NCI-H1092 (cell line): ENCODE measurements at regions not wholly inside any gene's neighbourhood (a gene's known extent, or its start where the extent isn't known, plus 50 kb on each side); places are given as distances from the start of the nearest gene placed in this dataset.

Experiments
- DNase-seq: peaks from one replicate; lab custom pipeline; 2025; lab: John Stamatoyannopoulos, UW

DNA sequence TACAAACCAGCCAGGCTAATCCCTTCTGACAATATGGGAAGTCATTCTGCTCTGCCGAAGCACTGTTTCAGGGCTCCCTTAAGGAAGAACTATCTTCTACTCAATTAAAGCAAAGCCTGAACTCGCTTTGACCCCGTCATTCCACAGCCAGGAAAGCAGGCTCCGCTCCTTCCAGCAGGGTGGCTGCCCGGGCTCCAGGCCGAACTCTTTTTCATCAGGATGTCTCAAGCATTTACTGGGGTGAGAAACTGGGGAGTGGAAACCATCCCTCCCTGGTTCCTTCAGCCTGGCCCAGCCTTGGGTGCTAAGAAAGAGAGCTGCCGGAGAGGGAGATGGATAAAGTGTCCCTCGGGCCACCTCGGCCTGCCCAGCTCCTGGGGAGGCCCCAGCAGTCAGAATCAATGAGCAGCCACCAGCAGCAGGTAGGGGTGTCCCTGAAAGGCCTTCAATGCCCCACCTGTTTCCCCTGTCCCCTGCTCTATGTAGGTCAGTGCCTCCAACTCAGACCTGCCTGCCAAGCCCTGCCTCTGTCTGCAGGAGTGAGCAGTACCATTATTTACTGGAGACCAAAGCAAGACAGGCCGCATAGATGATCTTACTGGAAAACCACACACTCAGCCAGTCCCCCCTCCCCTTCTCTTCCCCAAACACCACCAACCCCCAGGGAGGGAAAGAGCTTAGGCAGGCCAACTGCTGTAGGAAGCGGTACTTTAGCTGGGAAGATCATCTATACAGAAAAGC is 225.6 kb upstream of the TLE3 start:
- no peak for DNase-seq

DNA sequence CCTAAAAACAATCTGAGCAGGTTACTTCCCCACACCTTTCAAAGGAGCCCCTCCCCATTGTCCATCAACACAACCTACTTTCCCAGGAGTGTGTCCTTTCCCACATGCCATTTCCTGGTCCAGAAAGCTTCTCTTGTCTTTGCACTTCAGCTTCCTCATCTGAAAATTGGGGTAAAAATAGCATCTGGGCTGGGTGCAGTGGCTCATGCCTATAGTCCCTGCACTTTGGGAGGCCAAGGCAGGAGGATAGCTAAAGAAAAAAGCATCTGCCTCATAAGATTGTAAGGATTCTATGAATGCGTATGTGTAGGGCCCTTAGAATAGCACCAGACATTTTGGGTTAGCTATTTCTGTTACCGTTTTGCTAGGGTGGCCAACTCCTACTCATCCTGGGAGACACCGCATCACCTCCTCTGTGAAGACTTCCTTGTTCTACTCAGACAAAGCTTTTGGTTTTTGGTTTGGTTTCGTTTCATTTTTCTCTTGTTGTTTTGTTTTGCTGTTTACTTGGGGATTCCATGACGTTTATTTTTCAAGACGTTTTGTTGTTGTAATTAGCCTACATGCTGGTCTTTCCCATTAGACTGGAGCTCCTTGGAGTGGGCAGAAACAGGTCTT is 224.4 kb upstream of the TLE3 start:
- DNase-seq: no peak

DNA sequence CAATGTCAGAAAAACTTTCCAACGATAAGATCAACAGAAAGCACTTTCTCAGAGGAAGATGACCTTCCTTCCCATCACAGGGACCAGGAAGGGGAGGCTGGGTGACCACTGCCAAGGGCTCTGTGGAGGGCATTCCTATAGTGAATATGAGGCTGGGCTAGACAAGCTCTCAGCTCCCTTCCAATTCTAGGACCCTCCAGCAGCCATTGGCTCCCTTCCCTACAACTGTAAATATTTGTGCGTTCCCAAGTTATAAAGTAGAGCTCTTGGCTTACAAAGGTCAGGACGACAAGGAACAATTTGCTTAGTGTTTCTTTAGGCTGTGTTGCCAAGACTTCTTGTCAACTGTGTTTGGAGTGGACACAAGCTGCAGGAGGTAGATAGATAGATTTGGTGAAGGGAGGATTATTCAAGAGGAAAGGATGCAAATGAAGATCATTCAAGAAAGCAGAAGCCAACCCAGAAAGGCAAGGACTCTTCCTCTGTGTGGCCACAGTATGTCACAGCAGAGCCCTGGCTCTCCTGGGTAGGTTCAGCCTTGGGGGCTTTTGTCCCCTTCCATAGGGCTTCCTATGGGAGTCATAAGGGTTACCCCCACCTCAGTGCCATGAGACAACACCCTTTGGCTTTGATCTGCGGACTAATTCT is 223.6 kb upstream of the TLE3 start:
- no peak for DNase-seq

DNA sequence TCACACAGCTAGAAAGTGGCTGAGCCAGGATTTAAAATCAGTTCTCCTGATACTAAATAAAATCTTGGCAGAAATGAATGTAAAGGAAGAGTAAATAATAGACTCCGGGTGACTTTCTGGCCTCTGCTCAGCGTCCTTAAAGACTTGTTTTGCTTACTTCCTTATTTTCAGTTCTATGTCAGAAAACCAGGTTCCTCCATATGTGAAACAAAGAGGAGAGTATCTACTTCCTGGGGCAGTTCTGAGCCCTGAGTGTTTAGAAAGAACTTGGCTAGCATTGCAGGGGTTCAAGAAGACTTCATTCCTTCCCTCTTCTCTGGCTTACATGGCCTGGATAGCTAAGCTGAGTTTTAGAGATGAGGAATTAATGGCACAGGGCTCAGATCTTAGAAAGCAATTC is 222.8 kb upstream of the TLE3 start:
- no peak for DNase-seq

DNA sequence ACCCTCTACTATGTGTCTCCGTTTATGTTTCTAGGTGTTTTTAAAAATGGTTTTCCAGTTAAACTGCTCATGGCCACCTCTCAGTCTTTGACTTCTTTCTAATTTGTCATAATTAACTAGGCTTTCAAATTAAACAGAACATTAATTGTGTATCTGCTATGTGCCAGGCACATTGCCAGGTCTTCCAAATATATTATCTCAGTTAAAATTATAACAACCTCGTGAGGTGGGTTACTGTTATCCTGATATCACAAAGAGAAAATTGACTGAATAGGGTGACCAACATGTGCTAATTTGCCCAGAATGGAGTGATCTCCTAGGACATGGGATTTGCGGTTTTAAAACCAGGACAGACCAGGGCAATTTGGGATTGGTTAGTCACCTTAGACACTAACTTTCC is 222.4 kb upstream of the TLE3 start:
- DNase-seq: no peak

DNA sequence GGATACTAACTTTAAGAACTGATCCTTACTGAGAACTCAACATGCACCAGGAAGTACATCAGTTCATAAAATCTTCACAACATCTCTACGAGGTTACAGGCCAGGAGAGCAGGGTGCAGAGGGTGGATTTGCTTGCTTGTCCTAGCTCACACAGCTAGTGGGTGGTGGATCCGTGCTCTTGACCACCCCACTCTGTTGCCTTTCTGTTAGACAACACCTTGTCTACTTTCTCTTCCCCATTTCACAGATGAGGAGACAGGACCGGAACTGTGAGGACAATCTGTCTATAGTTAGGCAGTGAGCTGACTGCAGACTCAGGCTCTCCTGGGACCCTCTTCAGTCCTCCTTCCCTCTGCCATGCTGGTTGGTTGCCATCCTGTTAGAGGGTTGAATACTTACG is 221.7 kb upstream of the TLE3 start:
- DNase-seq: no peak

DNA sequence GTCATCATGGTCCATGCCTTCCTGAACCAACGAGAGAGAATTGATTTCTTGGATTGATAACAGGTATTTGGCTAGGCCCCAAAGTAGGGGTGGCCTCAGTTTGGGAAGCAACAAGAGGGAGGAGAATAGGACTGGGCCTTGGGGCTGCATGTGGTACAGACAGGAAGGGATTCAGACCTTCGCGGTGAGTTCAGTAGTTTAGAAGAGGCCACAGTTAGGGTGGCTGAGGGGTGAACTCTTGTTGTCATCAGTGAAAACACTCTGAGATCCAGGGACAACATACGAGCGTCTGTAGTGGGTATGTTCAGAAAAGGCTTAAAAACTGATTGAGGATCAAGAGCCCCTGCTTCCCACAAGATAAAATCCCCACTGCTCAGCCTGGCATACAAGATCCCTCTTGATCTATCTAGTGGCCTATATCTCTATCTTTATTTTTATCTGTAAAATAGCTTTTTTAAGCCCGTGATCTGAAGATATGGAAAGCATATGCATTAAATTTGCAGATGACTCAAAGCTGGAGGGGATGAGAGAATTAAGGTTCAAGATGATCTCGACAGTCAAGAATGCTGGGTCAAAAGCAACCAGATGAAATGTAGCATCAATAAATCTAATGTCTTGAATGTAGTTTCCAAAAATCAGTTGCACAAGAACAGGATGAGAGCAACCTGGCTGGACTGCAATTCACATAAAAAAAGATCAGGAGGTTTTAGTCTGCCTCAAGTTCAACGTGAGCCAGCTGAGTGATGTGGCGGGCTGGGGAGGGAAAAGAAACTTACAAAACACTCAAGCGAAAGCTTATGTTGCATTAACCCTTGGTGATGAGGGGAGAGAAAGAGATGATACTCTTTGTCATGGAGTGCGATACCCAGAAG is 221.1 kb upstream of the TLE3 start:
- DNase-seq: no peak

DNA sequence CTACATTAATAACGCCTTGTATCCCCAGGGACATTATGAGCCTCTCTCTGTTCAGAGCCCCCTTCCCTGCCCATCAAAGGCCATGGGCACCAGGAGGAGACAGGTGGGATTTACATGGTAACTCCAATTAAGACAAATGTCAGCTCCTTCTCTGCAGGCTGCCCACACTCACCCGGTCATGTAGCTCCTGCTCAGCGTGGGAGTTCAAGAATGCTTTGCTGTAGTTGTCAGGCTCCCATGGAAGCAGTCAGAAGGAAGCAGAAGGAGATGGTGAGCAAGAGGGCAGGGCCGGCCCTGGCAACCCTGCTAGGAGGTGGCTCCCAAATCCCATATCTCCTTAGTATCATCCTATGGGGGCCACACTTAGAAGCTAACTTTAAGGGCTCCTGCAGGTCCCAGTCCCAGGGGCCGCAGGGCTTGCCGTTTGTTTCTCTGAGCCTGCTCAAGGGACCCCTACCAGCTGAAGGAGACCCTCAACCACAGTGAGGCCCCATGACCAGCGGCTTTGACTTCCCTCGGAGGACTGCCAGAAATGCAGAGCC is 218.4 kb upstream of the TLE3 start:
- no peak for DNase-seq

DNA sequence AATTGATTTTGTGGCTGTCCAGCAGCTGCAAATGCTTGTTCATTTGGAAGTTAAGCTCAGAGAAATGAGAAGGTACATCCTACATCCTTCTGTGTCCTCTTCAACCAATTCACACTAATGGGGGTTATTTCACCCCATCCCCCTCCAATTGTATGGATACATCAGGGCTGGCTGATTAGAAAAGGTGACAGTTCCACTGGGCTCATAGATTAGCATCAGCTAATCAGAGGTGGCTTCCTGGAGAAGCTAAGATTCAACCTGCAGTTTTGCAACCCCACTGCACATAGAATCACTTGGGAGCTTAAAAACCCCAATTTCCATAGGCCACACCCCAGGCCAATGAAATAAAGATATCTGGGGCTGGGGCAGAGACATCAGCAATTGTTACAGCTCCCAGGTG is 217.7 kb upstream of the TLE3 start:
- no peak for DNase-seq

DNA sequence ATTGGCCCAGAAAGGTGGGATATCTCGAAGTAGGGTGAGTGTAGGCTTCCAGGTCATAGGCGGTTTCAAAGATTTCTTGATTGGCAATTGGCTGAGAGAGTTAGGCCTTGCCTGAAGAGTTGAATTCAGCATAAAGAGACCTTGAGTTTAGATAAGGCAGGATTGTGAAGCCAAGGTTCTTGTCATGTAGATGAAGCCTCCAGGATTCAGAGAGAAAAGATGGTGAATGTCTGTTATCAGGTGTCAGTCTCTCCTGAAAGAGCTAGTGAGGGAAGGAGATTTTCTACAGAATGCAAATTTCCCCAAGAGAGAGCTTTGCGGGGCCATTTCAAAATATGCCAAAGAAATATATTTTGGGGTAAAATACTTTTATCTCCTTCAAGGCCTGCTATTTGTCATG is 217.0 kb upstream of the TLE3 start:
- DNase-seq: no peak

DNA sequence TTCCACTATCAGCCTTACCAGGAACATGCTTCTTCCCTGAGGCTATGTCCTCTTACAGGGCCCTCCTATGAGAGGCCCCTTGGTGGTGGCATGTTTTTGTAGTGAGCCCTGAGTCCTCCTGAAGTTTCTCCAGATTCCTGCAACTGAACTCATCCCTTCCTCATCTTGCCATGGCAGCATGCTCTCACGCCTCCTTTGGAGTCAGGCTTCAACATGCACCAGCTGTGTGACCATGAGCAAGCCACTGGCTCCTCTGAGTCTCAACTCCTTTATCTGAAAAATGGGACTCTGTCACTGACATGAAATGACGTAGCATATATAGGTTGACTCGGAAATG is 216.3 kb upstream of the TLE3 start:
- no peak for DNase-seq

DNA sequence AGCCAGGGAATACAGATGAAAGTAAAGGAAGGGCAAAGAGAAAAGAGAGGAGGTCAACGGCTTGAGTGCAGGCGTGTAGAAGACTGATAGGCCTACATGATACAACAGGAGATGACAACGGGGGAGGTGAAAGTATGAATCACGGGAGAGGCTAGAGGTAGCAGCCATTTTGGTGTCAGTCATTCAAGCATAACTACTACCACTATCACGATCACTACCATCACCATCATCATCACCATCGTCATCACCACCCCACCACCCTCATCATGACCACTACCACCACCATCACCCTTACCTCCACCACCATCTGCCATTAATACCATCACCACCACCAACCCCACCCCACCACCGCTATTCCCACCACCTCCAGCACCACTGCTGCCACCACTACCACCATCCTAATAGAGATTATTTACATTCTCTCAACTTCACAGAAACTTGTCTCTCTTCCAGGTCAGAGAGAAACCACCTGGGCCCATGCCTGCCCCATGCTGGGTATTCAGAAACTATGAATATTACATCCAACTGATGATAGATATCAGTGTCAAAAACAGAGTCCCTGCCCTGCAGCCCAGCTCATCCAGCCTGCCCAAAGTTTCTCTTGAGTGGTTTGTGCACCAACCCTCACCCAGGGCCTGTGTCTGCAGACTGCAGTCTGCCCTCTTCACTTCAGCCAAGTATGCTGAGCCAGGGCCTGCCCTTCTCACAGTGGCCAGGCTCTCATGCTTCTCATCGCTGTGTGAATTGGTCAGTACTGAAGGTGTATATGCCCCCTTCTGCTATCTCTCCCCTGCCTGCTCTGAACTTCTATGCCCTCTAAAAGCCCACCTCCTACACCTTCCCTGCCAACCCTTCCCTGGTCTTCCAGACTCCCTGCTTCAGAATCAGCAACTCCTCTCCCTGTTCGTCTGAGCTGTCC is 215.6 kb upstream of the TLE3 start:
- no peak for DNase-seq

DNA sequence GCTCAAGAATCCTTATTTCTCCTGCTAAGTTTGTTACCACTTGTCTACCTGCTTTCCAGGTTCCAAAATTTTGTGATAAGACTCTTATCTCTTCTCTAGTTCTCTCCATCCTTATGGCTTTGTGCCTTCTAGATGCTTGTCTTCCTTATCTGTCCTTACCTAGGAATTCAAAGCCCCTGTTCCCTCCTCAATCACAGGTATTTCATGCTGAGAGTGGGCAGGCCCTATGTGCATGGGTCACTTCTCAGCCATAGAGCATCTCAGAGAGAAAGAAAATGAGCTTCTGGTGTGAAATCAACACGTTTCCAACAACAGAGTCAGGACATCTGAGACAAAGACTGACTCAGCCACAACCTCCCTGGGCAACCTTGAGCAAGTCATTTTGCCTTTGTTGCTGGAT is 214.1 kb upstream of the TLE3 start:
- no peak for DNase-seq

DNA sequence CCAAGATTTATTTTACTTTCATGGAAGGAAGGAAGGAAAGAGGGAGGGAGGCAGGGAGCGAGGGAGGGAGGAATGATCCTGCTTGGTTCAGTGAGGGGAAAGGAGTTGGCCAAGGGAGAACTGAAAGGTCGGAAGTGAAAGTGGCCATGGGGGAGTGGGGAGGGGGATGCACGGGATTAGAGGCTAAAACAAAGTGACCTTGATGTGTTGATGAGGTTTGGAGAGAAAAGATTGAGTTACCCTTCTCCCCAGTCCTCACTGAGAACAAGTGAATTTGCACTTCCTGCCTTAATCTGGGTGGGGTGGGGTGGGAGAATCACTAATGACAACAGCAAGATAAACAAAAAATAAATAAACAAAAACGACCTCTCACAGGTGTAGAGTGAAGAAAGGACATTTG is 212.0 kb upstream of the TLE3 start:
- DNase-seq: no peak

DNA sequence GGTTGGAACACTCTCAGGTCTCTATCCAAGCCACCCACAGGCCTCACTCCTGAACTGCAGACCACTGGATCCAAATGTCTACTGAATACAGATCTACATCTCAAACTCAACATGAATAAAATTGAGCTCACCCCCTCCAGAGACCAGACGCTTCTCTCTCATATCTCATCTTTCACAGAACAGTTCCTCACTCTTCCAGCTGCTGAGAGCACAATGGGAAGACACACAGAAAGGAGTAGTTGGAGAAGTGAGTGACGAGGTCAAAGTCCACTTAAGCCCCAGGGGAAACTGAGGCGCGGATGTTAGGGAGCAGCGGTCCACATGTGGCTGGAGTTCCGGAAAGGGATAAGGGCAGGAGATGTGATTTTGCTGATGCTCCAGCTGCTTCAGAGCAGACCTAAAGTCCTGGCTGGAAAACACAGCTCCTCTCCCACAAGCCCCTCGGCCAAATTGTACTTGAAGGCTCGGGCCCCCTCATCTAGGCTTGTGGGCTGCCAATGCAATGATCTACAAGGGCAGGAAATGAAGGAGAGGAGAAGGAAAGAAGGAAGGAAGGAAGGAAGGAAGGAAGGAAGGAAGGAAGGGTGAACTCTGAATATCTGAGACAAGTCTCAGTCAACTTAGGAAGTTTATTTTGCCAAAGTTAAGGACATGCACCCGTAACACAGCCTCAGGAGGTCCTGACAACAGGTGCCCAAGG is 211.2 kb upstream of the TLE3 start:
- DNase-seq: no peak

DNA sequence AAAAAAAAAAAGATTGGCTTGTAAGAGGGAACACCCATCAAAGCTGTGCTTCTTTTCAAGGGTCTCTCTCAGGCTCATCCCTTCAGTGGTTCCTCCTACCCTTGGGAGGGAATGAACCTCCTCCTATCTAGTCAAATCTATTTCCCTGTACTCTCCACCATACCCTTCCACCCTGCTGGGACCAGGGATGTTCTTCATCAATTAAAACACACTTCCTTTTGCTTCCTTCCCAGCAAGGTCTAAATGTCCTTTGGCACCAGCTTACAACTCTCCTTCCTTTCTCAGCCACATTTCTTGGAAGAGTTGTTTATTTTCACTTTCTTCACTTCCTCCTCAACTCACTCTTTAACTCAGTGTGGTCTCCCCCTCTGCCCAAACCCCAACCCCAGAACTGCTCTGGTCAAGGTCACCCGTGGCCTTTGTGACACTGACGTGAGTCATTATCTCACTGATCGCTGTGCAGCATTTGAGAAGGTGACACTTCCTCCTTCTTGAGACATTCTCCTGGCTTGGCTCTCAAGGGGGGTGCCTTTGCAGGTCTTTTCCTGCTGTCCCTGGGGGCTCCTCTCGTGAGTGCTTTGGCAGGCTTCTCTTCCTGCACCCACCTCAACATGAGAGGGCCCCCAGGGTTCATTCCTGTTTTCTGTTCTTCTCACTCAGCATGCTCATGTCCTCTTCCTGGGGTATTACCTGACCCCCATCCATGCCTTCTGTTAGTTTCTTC is 210.5 kb upstream of the TLE3 start:
- DNase-seq: no peak

DNA sequence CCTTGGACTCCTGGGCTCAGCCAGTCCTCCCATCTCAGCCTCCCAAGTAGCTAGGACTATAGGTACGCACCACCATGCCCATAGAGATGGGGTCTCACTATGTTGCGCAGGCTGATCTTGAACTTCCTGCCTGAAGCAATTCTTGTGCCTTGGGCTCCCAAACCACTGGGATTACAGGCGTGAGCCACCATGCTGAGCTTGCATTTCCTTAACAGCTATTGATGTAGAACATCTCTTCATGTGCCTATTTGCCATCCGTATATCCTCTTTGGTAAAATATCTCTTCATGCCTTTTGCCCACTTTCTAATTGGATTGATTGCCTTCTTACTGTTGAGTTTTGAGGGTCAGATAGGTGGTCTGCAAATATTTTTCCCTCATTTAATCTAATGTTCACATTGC is 208.9 kb upstream of the TLE3 start:
- no peak for DNase-seq

DNA sequence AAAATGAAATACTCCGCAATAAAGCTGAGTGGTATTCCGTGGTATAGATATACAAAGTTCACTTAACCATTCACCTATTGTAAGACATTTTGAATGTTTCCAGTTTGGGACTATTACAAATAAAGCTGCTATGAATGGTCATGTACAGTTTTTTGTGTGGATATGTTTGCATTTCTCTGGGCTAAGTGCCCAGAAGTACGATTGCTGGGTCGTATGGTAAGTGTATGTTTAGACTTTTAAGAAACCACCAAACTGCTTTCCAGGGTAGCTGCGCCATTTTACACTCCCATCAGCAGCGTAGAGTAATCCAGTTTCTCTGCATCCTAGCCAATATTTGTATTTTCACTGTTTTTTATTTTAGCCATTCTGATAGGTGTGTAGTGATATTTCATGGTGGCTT is 208.4 kb upstream of the TLE3 start:
- DNase-seq: no peak

DNA sequence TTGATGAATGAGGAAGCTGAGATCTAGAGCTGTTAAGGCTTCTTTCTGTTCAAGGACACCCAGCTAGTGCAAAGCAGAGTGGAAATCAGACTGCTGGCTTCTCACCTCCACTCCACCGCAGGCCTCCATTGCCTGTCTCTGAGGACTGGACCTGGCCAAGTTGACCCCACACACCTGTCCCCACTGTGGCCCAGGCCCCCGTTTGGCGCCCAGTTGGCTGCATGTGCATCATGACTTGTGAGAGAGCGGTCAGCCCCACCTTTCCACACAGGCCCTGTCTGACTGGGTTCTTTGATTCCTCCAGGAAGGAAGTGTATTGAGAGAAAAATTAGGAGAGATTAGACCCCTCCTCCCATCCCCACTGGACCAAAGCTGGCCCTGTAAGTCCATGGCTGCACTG is 206.3 kb upstream of the TLE3 start:
- DNase-seq: no peak

DNA sequence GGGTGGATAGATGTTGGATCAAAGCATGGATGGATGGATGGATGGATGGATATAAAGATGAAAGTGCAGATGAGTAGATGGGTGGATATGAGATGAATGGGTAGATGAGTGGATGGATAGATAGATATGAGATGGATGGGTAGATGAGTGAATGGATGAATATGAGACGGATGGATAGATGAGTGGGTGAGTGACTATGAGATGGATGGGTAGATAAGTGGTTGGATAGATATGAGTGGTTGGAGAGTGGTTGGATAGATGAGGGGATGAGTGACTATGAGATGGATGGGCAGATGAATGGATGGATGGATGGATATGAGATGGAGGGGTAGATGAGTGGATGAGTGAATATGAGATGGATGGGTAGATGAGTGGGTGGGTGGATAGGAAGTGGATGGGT is 204.6 kb upstream of the TLE3 start:
- no peak for DNase-seq
